NCI-H1092 treated with DMSO at 0.1 percent for 48 hours (cell line): ENCODE measurements at regions not wholly inside any gene's neighbourhood (a gene's known extent, or its start where the extent isn't known, plus 50 kb on each side); places are given as distances from the start of the nearest gene placed in this dataset.

Experiments used
- DNase-seq: peaks from one replicate; lab custom pipeline; 2025; lab: John Stamatoyannopoulos, UW

DNA sequence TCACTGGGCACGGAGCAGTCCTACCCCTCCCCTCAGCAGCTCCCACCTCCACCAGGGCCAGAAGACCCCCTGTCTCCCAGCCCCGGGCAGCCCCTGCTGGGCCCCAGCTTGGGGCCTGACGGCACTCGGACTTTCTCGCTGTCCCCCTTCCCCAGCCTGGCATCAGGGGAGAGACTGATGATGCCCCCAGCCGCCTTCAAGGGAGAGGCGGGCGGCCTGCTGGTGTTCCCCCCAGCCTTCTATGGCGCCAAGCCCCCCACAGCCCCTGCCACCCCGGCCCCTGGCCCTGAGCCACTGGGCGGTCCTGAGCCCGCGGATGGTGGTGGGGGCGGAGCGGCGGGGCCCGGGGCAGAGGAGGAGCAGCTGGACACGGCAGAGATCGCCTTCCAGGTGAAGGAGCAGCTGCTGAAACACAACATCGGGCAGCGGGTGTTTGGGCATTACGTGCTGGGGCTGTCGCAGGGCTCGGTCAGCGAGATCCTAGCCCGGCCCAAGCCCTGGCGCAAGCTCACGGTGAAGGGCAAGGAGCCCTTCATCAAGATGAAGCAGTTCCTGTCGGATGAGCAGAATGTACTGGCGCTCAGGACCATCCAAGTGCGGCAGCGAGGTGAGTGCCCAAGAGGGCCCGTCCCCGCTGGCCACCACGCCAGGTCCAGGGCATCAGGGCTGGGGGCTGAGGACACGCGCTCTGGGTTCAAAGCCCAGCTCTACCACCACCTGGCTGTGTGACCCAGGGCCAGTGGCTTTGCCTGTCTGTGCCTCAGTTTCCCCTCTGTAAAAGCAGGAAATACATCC lies 58.6 kb downstream of the PHETA1 start:
- DNase-seq: no peak

DNA sequence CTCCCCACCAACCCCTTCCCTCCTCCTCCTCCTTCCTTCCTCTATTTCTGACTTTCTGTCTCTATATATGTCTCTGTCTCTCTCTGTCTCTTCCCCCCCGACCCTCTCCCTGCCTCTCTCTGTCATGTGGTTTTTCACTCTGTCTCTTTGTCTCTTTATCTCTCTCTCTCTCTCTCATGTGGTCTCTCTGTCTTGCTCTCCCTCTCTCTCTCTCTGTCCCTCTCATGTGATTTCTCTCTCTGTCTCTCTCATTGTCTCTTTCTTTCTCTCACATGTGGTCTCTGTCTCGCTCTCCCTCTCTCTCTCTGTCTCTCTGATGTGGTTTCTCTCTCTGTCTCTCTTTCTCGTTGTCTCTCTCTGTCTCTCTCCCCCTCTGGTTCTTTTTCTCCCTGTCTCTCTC lies 59.3 kb downstream of the PHETA1 start:
- no peak for DNase-seq

DNA sequence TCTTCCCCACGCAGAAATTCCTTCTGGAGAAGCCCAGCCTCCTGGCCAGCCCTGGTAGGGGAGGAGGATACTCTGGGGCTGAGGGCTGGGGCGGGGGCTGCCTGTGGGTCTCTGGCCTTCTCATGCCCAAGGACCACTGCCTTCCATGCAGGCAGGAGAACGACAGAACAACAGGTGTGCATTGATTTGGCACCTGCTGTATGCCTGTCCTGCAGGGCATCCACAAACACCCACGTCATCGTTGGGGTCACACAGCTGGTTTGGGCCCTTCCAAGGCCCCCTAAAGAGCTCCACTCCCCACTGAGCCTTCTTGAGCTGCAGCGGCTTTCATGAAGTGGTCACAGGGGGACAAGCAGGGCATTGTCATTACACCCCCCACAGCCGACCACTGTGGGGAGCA lies 60.4 kb downstream of the PHETA1 start:
- no peak for DNase-seq

DNA sequence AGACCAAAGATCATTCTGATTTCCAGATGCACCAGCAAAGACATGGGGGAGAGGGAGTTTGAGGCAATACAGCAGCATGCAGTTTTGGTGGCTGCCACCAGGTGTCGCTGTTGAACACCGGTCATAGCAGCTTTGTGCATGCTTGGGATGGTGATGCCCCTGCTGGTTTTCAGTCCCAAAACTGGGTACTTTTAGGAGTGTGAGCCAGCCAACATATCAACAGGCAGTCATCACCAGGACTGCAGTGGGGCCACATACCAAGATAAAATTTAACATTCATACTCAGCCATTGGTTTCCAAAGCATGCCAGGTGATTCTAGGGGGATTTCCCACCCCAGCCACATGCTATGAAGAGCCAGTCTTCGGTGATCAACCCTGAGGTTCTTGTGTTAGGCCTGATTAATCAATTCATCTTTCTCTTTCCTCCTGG lies 64.2 kb downstream of the PHETA1 start:
- no peak for DNase-seq

GRCh38 chr12:111303531-111303930 lies 65.4 kb downstream of the PHETA1 start:
- DNase-seq: no peak

GRCh38 chr12:111298582-111299436 lies 70.1 kb downstream of the PHETA1 start:
- peak; percentile 16 for DNase-seq

DNA sequence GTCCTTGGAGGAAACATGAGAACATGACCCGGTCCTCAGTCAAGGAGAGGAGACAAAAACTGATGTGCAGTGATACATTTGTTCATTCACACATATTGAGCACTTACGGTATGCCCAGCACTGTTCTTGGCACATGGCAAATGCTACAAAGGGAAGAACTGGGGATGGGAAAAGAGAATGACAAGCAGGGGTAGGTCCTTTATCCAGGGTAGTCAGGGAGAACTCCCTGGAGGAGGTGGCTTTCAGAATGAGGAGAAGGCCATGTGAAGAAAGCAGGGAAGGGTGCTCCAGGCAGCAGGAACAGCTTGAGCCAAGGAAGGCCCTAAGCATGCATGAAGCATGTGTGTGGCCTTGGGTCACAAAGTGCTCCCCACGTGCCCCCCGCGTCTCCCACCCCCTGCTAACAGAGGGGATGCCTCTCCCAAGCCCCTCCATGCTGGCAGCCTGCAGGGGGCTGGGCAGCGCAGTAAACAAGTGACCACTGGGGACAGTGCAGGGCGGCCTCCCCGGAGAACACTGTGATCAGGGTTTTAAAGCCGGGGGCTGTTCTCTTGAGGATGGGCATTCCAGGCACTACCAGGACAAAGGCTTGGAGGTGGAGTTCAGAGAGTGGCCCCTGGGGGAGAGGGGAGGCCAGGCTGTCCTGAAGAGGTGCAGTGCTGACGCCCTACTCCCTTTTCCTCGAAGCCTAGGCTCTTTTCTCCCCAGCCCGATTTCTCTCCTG lies 71.0 kb downstream of the PHETA1 start:
- no peak for DNase-seq

GRCh38 chr12:111296906-111297463 lies 71.9 kb downstream of the PHETA1 start:
- DNase-seq: no peak

DNA sequence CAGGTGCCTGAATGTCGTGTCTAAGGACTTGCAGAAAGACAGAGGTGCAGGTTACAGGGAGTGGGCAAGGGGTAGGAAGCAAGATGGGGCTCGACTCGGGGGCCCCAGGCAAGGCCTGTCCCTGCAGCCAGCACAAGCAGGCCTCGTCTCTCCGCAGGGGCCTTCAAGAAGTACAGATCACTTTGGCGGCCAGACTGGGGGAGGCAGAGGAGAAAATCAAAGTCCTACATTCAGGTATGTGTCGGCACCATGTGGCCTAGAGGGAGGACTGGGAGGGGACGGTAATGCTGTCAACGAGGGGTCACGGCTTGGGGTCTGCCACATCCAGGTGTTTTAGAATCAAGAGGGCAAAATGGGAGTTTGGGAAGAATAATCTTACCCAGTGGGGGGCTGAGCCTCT lies 73.7 kb downstream of the PHETA1 start:
- DNase-seq: no peak

DNA sequence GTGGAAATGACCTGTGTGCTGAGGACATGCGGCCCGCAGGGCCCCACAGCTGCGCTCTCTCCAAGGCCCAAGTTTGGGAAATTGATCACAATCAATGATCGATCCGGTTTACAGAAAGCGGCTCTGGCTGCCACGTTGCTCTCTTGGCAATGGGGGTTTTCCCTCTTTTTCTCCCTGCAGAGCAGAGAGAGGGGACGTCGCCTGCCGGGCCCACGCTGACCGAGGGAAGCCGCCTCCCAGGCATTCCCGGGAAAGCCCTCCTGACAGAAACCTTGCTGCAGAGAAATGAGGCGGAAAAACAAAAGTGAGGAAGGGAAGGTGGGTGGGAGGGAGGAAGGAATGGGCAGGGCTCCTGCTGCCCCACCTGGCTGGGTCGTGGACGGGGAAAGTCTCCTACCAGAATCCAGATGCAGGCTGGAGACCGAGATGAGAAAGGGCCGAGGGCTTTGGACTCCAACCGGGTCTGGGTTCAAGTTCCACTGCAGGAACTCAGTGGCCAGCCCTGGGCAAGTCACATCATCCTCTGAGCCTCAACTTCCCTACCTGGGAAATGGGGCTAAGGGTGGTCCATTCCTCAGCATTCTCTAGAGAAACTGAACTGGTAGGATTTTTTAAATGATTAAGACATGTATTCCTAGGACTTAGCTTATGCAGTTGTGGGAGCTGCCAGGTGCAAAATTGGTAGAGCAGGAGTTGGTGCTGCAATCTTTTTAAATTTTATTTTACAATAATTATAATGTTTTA lies 75.5 kb downstream of the PHETA1 start:
- DNase-seq: no peak

GRCh38 chr12:111291357-111291756 lies 77.5 kb downstream of the PHETA1 start:
- DNase-seq: no peak

GRCh38 chr12:111288771-111289170 lies 80.1 kb downstream of the PHETA1 start:
- DNase-seq: no peak

- DNase-seq: peak; percentile 29
Measured at GRCh38 chr12:111287125-111287900, 81.6 kb downstream of the PHETA1 start.

GRCh38 chr12:111285200-111285599 lies 83.7 kb downstream of the PHETA1 start:
- DNase-seq: no peak

- no peak for DNase-seq
Measured at GRCh38 chr12:111284709-111285108, 84.2 kb downstream of the PHETA1 start.

- DNase-seq: no peak
Measured at GRCh38 chr12:111283966-111284365, 84.9 kb downstream of the PHETA1 start.

DNA sequence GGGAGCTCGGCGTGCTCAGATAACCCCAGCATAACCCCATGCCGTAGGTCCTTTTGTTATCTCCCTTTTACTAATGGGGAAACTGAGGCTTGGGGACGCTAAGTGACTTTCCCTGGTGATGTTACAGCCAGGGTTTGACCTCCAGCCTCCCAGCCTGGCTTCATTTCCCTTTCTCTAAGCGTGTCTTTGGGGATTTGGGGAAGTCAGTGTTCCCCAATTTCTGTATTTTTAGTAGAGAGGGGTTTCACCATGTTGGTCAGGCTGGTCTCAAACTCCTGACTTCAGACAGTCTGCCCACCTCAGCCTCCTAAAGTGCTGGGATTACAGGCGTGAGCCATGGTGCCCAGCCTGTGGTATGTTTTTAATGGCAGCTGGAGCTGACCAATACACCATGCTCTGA lies 85.4 kb downstream of the PHETA1 start:
- no peak for DNase-seq

DNA sequence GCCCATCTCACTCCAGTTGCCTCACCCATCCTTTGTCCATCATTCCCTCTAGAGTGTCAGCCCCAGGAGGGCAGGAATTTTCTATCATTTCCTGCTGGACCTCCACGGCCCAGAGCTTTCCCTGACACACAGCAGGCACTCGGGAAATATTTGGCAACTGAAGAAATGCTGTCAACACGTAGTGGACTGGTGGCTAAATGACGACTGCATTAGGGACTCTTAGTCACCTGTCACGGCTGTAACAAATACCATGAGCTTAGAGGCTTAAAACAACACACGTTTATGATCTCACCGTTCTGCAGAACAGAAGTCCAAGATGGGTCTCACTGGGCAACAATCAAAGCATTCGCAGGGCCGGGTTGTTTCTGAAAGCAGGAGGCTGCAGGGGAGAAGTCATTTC lies 91.3 kb downstream of the PHETA1 start:
- DNase-seq: no peak

DNA sequence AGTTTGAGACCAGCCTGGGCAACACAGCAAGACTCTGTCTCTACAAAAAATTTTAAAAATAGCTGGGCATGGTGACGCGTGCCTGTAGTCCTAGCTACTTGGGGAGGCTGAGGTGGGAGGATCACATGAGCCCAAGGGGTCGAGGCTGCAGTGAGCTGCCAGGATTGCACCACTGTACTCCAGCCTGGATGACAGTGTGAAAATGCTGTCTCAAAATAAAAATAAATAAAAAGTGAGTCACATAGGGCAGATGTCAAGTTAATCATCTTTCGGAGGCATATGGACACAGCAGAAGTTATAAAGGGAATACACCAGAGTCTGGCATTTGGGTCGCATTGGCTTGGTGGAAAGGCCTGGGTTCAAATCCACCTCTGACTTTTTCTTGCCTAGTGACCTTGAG lies 92.7 kb downstream of the PHETA1 start:
- no peak for DNase-seq

DNA sequence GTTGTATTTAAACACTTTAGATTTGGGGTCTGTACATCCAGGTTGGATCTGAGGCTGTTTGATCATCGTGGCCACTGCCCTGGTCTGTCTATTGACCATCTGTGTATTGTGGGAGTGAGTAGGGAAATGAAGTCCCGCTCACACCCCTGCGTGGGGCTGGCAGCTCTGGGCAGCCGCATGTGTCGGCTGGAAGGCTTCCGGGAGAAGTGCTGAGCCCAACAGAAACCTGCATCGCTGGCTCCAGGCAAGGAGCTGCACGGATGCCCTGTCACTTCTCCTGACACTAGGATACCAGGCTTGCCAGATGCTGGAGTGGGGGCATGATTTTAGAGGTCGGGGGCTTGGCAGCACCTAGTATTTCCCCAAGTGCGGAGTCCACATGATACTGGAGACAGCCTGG lies 93.6 kb downstream of the PHETA1 start:
- no peak for DNase-seq

GRCh38 chr12:111274777-111275176 lies 94.1 kb downstream of the PHETA1 start:
- no peak for DNase-seq
